ENCODE measurements at regions not wholly inside any gene's neighbourhood (a gene's known extent, or its start where the extent isn't known, plus 50 kb on each side); places are given as distances from the start of the nearest gene placed in this dataset.

DNA sequence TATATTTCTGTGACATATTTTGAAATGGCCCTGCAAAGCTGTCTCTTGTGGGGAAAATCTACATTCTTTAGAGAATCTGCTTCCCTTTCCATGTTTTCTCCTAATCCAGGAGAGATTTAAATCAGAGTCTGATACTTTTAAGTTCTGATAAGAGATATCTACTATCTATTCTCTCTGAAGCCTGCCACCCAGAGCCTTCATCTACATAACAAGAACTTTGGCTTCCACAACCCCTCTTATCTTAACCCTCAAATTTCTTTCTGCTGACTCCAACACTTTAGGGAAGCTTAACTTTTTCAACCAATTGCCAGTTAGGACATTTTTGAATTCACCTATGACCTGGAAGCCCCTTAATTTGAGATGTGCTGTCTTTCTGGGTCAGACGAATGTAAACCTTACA lies 965.2 kb downstream of the TBC1D22A start:
- Histone ChIP-seq H4K20me1 (ENCODE audit: insufficient read depth, low read length) (no peaks in the 10 kb centered on the region), H3K79me2 (ENCODE audit: insufficient read depth, low read length) (no peaks in the 10 kb centered on the region), H2AFZ (ENCODE audit: low read length) (no peak overlapping the region), H3K4me1 (ENCODE audit: insufficient read depth, low read length) (no peaks in the 10 kb centered on the region), H3K4me2 (ENCODE audit: low read depth, low read length) (no peak overlapping the region), H3K9ac (ENCODE audit: insufficient read depth, low read depth, low read length) (no peak overlapping the region), H3K36me3 (replicated peaks in 1 of 2; ENCODE audit: control insufficient read depth in 1 of 2, insufficient read depth in 2 of 2, low read length in 2 of 2) (no peaks in the 10 kb centered on the region), H3K4me3 (replicated peaks in 1 of 3; ENCODE audit: insufficient read depth in 1 of 3, low read depth in 2 of 3, low read length in 3 of 3) (no peak overlapping the region), H3K27ac (ENCODE audit: extremely low read length, insufficient read depth, low read length) (no peak overlapping the region), H3K27me3 (ENCODE audit: control insufficient read depth in 1 of 2, insufficient read depth in 2 of 2, low read length in 2 of 2) (no peaks in the 10 kb centered on the region), H3K9me3 (ENCODE audit: low read length) (peaks cover 7% of the 10 kb centered on the region)
- in situ Hi-C loops (cut with HindIII; ENCODE audit: extremely low pct_ligation_motif_present, low pct_unique_long_range_greater_than_20kb) = no loop called here
- 5% methylated on average over 1 of the region's 1 CpG for WGBS (ENCODE audit: low lambda C conversion rate)
- ChIA-PET CTCF (ENCODE audit: low intra/inter-chr PET ratio, low total read pairs) (no interaction called here), POLR2A (no interaction called here)
- ATAC-seq (no peak), DNase-seq (ENCODE audit: low spot score) (no peak), FAIRE-seq (no peak)
- intact Hi-C loops (cut with micrococcal nuclease; ENCODE audit: unreplicated experiment) = no loop called here
- TF ChIP-seq SYNCRIP (IDR thresholded peaks at IDR 0.05; ENCODE audit: insufficient read depth, low read depth, low read length) (no peak), ZFY (CRISPR knock-in tag; IDR thresholded peaks at IDR 0.05) (no peak), HOXD1 (CRISPR knock-in tag; IDR thresholded peaks at IDR 0.05) (no peak), ZNF343 (CRISPR knock-in tag; IDR thresholded peaks at IDR 0.05) (no peak), ZNF883 (CRISPR knock-in tag; IDR thresholded peaks at IDR 0.05; ENCODE audit: not compliant biosample characterization) (no peak), ZNF546 (CRISPR knock-in tag; conservative IDR thresholded peaks at IDR 0.05) (no peak), KAT2B (IDR thresholded peaks at IDR 0.05; ENCODE audit: borderline replicate concordance, low read depth, low read length) (no peak), HNRNPK (IDR thresholded peaks at IDR 0.05; ENCODE audit: low read depth, low read length, poor library complexity, severe bottlenecking) (no peak), PCBP1 (IDR thresholded peaks at IDR 0.05; ENCODE audit: borderline replicate concordance, low read depth, low read length) (no peak), ZNF792 (CRISPR knock-in tag; IDR thresholded peaks at IDR 0.05) (no peak), PHB2 (IDR thresholded peaks at IDR 0.05; ENCODE audit: partially characterized antibody) (no peak), AGO2 (optimal IDR thresholded peaks at IDR 0.05; ENCODE audit: low read depth, low read length) (no peak), PRPF4 (IDR thresholded peaks at IDR 0.05; ENCODE audit: low read depth, low read length, poor library complexity, severe bottlenecking) (no peak), HES4 (CRISPR knock-in tag; IDR thresholded peaks at IDR 0.05; ENCODE audit: borderline replicate concordance) (no peak)
- TF ChIP-seq, protein P1, sequence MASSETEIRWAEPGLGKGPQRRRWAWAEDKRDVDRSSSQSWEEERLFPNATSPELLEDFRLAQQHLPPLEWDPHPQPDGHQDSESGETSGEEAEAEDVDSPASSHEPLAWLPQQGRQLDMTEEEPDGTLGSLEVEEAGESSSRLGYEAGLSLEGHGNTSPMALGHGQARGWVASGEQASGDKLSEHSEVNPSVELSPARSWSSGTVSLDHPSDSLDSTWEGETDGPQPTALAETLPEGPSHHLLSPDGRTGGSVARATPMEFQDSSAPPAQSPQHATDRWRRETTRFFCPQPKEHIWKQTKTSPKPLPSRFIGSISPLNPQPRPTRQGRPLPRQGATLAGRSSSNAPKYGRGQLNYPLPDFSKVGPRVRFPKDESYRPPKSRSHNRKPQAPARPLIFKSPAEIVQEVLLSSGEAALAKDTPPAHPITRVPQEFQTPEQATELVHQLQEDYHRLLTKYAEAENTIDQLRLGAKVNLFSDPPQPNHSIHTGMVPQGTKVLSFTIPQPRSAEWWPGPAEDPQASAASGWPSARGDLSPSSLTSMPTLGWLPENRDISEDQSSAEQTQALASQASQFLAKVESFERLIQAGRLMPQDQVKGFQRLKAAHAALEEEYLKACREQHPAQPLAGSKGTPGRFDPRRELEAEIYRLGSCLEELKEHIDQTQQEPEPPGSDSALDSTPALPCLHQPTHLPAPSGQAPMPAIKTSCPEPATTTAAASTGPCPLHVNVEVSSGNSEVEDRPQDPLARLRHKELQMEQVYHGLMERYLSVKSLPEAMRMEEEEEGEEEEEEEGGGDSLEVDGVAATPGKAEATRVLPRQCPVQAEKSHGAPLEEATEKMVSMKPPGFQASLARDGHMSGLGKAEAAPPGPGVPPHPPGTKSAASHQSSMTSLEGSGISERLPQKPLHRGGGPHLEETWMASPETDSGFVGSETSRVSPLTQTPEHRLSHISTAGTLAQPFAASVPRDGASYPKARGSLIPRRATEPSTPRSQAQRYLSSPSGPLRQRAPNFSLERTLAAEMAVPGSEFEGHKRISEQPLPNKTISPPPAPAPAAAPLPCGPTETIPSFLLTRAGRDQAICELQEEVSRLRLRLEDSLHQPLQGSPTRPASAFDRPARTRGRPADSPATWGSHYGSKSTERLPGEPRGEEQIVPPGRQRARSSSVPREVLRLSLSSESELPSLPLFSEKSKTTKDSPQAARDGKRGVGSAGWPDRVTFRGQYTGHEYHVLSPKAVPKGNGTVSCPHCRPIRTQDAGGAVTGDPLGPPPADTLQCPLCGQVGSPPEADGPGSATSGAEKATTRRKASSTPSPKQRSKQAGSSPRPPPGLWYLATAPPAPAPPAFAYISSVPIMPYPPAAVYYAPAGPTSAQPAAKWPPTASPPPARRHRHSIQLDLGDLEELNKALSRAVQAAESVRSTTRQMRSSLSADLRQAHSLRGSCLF (CRISPR knock-in tag; IDR thresholded peaks at IDR 0.05; ENCODE audit: borderline replicate concordance) = no peak
- BruUV-seq (replicated peaks) = no TSS peak

Data from HepG2 (cell line).